GM18868 (cell line): ENCODE measurements at regions not wholly inside any gene's neighbourhood (a gene's known extent, or its start where the extent isn't known, plus 50 kb on each side); places are given as distances from the start of the nearest gene placed in this dataset.

Experiments used
- ATAC-seq: cut with Tn5 transposase; IDR thresholded peaks from one replicate; pipeline ENCODE4 v1.9.1; 2021; ENCODE audit warnings: mild to moderate bottlenecking, moderate library complexity; ENCODE audit not compliant: unreplicated experiment

- no peak for ATAC-seq
Observed at GRCh38 chrX:45714866-45715265, 514.2 kb upstream of the DIPK2B start.

- no peak for ATAC-seq
Observed at GRCh38 chrX:45712067-45712466, 511.4 kb upstream of the DIPK2B start.

GRCh38 chrX:45711231-45711630 lies 510.6 kb upstream of the DIPK2B start:
- no peak for ATAC-seq

GRCh38 chrX:45710081-45710801 lies 509.6 kb upstream of the DIPK2B start:
- peak; percentile 92 for ATAC-seq

GRCh38 chrX:45709381-45709780 lies 508.7 kb upstream of the DIPK2B start:
- no peak for ATAC-seq

- no peak for ATAC-seq
Observed at GRCh38 chrX:45699158-45699557, 498.5 kb upstream of the DIPK2B start.

GRCh38 chrX:45697591-45697990 lies 496.9 kb upstream of the DIPK2B start:
- ATAC-seq: no peak

- no peak for ATAC-seq
Observed at GRCh38 chrX:45696736-45697135, 496.1 kb upstream of the DIPK2B start.

- no peak for ATAC-seq
Observed at GRCh38 chrX:45689971-45690370, 489.3 kb upstream of the DIPK2B start.

- no peak for ATAC-seq
Observed at GRCh38 chrX:45683914-45684313, 483.2 kb upstream of the DIPK2B start.

GRCh38 chrX:45681891-45682290 lies 481.2 kb upstream of the DIPK2B start:
- no peak for ATAC-seq

GRCh38 chrX:45669715-45670340 lies 469.2 kb upstream of the DIPK2B start:
- no peak for ATAC-seq

GRCh38 chrX:45668686-45669443 lies 468.2 kb upstream of the DIPK2B start:
- ATAC-seq: no peak

GRCh38 chrX:45667666-45668065 lies 467.0 kb upstream of the DIPK2B start:
- ATAC-seq: no peak

- no peak for ATAC-seq
Observed at GRCh38 chrX:45664727-45665290, 464.1 kb upstream of the DIPK2B start.

GRCh38 chrX:45660477-45660876 lies 459.8 kb upstream of the DIPK2B start:
- ATAC-seq: no peak

GRCh38 chrX:45633419-45633818 lies 432.7 kb upstream of the DIPK2B start:
- no peak for ATAC-seq

- no peak for ATAC-seq
Observed at GRCh38 chrX:45632506-45632905, 431.8 kb upstream of the DIPK2B start.

- no peak for ATAC-seq
Observed at GRCh38 chrX:45630078-45630477, 429.4 kb upstream of the DIPK2B start.

GRCh38 chrX:45628041-45628440 lies 427.4 kb upstream of the DIPK2B start:
- no peak for ATAC-seq

GRCh38 chrX:45623266-45623665 lies 422.6 kb upstream of the DIPK2B start:
- no peak for ATAC-seq

- ATAC-seq: no peak
Observed at GRCh38 chrX:45622538-45622937, 421.9 kb upstream of the DIPK2B start.
